Retinal pigment epithelial cell (primary cell): ENCODE measurements at regions not wholly inside any gene's neighbourhood (a gene's known extent, or its start where the extent isn't known, plus 50 kb on each side); places are given as distances from the start of the nearest gene placed in this dataset.

Experiments
- DNase-seq: peaks from one replicate; pipeline ENCODE4 v3.0.0-alpha.2; 2010; ENCODE audit warnings: low read depth
- H3K4me3 ChIP-seq: 2 replicates; pipeline ENCODE4 v1.5.1; 2011; ENCODE audit warnings: mild to moderate bottlenecking, low read length, control low read depth, moderate library complexity
- CTCF ChIP-seq: conservative IDR thresholded peaks from 2 replicates; pipeline ENCODE4 v1.5.1; 2011; ENCODE audit warnings: low read depth, low read length, control low read depth, inconsistent platforms

- no peak for TF ChIP-seq CTCF
- H3K4me3 ChIP-seq = no peak overlapping the region
- no peak for DNase-seq
These were observed 539.7 kb upstream of the CDH11 start for GRCh38 chr16:65661558-65661957.

- H3K4me3 ChIP-seq = no peak overlapping the region
- TF ChIP-seq CTCF = no peak
- no peak for DNase-seq
These were observed 538.5 kb upstream of the CDH11 start for GRCh38 chr16:65660390-65660789.

DNA sequence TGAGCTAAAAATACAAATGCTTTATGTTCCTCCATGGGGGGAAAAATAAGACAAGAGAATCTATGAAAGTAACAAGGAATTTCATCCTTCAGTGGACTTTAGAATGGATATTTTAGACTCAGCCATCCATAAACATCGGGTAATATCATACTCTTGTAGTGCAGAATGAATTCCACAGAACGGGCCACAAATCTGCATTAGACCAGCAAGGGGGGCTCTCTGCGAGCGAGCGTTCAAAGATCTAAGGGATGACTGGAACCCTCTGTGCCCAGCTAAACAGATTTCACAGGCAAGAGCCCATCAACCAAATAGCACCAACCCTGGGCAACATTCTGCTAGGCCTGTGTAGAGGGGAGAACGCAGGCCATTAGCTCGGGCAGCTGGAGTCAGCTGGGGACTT lies 537.9 kb upstream of the CDH11 start:
- DNase-seq = no peak
- H3K4me3 ChIP-seq = no peak overlapping the region
- TF ChIP-seq CTCF = no peak

- TF ChIP-seq CTCF = no peak
- no peak overlapping the region for H3K4me3 ChIP-seq
- no peak for DNase-seq
These were observed 536.9 kb upstream of the CDH11 start for GRCh38 chr16:65658787-65659220.

- no peak for DNase-seq
- TF ChIP-seq CTCF = no peak
- H3K4me3 ChIP-seq = no peak overlapping the region
These were observed 536.5 kb upstream of the CDH11 start for GRCh38 chr16:65658349-65658748.

- H3K4me3 ChIP-seq = no peak overlapping the region
- no peak for DNase-seq
- no peak for TF ChIP-seq CTCF
These were observed 535.7 kb upstream of the CDH11 start for GRCh38 chr16:65657556-65657955.

DNA sequence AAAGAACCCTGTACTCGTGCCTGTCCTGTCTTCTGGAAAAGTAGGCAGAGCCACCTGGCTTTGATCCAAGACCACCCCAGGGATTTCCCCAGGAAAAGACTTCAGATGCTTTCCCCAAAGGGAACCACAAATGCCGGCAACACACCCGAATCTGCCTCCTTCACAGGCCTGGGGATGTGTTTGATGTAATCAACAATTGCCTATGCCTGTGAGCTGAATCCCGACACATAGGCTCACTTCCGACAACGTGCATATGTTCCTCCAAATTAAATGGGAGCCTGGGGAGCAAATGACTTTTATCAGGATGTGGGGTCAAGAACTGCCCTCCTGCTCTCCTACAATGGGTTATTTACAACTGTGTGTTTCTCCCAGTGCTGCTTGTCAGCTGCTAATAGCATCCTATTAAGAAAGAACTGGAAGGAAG lies 535.2 kb upstream of the CDH11 start:
- DNase-seq = no peak
- no peak for TF ChIP-seq CTCF
- no peak overlapping the region for H3K4me3 ChIP-seq
